ENCODE measurements at regions not wholly inside any gene's neighbourhood (a gene's known extent, or its start where the extent isn't known, plus 50 kb on each side); places are given as distances from the start of the nearest gene placed in this dataset.

DNA sequence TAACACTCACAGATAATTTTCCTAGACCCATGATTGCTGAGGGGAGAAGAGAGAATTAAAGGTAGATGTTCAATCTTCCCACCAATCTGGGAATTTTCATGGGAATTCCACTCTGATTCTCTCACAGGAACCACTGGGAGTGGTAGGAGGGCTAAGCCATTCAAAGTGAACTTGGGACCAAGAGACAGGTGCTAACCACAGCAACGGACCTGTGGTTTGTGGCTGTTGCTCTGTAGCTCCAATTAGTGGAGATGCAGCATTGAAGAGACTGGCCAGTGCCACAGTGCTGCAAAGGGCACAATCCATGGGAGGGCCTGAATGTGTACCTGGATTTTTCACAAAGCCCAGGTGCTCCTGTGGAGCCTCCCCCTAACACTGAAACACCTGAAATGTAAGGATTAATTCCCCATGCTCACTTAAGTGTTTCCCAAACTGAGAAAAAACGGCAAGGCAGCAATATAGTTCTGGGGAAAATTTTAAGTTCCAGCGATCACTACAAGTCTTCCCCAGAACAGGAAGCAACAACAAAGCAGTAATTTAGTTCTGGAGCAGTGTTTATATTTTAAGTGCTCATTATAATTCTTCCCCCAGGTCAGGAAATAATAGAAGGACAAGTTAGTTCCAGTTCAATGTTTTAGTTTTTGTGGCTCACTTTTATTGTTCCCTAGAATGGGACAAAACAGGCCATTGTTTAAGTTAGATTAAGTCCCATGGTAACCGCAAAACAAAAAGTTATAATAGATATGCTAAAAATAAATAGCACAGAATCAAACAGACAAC lies 1045.8 kb downstream of the CNTNAP5 start:
- no peak for DNase-seq (ENCODE audit: low spot score)

DNA sequence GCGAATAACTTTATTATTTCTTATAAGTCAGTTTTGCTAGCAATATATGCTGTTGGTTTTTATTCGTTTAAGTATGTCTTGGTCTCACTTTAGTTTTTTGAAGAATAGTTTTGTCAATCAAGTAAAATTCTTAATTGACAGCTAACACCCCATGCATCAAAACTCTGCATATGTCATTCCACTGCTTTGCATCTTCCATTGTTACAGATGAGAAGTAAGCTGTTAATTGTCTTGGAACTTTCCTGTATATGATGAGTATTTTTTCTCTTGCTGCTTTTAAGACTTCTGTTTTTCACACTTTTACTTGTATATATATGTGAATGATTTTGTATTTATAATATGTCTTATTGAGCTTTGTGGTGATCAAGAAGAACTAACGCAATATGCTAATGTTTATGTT lies 1048.4 kb downstream of the CNTNAP5 start:
- DNase-seq (ENCODE audit: low spot score) = no peak

- DNase-seq (ENCODE audit: low spot score) = no peak
Observed at GRCh38 chr2:125085904-125086303, 1060.8 kb downstream of the CNTNAP5 start.

- DNase-seq (ENCODE audit: low spot score) = no peak
Observed at GRCh38 chr2:125086313-125087184, 1061.5 kb downstream of the CNTNAP5 start.

DNA sequence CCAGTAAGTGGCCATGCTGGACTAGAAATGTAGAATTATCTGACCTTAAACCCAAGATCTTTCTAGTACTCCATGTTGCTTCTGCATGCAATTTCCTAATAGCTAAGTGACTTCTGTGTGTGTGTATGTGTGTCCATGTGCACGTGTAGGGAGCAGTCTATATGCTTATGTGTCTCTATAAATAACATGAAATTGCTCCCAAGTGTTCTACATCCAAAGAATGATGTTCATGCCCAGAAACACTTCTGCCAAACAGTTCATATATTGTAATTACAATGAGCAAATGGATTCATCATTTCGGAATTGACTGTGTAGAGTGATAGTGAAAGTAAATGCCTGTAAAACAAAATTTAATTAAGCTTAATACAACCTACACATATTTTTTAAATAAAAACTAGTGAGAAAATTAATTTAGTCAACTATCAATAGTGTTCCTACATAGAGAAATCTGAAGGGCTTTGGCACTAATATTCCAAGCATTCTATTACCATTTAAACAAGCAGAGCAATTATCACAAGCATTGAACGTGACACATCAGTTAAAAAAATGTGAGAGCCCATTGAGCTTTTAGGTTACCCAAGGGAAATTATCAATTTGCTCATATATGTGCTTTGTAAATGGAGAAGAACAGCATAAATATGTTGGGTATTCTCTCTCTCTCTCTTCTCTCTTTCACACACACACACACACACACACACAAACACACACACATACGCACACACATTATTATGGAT lies 1067.4 kb downstream of the CNTNAP5 start:
- no peak for DNase-seq (ENCODE audit: low spot score)

DNA sequence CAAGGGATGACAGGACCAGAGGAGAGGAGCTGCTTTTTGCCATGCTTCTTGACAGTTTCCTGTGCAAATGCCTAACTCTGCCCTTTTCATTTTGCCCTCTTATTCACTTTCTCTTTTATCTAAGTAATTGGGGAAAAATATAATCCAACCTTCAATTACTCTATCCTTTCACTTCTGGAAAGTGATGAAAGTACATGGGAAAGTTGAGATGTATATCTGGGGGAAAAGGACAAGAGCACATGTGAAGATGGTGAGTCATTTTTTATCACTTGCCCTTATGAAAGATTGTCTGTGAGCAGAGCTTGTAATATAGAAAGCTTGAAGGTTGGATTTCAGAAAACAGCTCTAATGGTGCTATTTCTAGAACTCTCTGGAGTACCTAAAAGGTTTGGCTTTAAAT lies 1070.7 kb downstream of the CNTNAP5 start:
- DNase-seq (ENCODE audit: low spot score) = no peak

GRCh38 chr2:125106710-125107109 lies 1081.6 kb downstream of the CNTNAP5 start:
- no peak for DNase-seq (ENCODE audit: low spot score)

DNA sequence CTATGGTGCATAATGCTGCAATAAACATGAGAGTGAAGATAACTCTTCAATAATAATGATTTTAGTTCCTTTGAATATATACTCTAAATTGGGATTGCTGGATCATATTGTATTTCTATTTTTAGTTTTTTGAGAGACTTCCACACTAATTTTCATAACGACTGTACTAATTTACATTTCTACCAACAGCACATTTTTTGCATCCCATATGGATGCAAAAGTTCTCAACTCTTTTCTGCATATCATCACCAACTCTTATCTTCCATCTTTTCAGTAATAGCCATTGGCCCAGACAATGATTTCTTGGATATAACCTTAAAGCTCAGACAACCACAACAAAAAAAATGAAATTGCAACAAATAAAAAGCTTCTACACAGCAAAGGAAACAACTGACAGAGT lies 1082.4 kb downstream of the CNTNAP5 start:
- no peak for DNase-seq (ENCODE audit: low spot score)

GRCh38 chr2:125108251-125108650 lies 1083.2 kb downstream of the CNTNAP5 start:
- no peak for DNase-seq (ENCODE audit: low spot score)

DNA sequence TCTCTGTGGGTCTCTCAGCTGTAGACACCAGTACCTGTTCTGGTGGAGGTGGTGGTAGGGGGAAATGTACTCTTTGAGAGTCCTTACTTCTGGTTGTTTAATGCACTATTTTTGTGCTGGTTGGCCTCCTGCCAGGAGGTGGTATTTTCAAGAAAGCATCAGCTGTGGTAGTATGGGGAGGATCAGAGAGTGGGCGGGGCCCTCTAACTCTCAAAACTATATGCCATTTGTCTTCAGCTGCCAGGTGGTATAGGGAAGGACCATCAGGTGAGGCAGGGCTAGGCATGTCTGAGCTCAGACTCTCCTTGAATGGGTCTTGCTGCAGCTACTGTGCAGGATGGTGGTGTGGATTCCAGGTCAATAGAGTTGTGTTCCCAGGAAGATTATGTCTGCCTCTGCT lies 1100.8 kb downstream of the CNTNAP5 start:
- DNase-seq (ENCODE audit: low spot score) = no peak

DNA sequence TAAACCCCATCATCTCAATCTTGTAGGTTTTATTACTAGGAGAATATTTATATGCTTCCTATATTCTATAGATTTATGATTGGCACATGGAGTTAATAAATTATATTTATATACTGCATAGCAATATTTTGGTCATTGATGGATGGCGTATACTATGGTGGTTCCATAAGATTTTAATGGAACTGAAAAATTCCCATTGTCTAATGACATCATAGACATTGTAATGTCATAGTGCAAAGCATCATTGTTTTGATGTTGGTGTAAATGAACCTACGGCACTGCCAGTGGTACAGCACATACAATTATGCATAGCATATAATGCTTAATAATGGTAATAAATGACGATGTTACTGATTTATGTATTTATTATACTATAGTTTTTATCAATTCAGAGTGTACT lies 1135.9 kb downstream of the CNTNAP5 start:
- DNase-seq (ENCODE audit: low spot score) = no peak

GRCh38 chr2:125167152-125167551 lies 1142.1 kb downstream of the CNTNAP5 start:
- no peak for DNase-seq (ENCODE audit: low spot score)

DNA sequence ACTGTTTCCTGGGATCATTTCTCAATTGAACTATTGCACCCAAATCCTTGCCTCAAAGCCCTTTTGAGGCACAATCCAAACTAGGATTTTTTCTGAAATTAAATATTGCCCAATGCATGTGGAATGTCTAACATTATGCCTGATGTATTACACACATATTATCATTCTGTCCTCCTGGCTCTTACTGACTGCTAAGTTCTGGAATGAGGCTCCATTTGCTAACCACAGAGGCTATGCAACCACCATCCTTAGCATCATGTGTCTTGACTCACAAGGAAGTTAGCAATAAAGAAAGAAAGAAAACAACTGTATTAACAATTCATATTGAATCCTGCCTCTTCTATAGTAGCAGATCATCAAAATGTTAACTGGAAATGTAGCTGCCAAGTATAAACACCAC lies 1142.7 kb downstream of the CNTNAP5 start:
- DNase-seq (ENCODE audit: low spot score) = peak; percentile 67

- DNase-seq (ENCODE audit: low spot score) = peak; percentile 36
Observed at GRCh38 chr2:125168442-125168841, 1143.4 kb downstream of the CNTNAP5 start.

DNA sequence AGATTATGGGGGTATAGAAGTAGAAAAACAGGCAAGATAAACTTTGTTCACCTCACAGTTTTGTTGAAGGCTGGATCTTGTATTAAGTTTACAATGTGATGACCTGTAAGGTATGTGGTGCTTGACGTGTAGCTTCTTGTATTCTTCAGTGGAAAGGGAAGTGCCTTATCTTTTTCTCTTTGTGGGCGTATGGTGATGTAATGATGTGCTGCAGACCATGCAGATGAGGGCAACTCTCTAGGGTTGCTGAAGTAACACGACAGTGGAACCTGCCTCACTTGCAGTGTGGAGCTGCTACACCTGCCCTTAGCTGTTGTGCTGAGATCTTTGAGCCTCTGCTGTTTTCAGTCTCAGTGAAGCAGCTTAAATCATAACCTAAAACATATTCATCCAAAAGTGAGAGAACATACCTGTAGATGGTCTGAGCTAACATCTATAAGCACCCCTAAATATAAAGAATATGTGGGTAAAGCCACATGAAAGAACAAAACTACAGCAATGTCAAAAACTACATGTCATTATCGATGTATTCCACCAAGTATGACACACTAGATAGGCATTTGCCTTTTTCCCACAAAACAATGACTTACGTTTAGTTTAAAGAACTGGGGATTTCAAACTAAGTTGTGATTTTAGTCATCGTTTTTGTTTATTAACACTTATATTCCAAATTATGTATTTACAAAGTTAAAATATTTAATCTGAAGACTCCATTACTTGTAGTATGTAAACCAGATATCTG lies 1144.1 kb downstream of the CNTNAP5 start:
- DNase-seq (ENCODE audit: low spot score) = peak; percentile 11

- DNase-seq (ENCODE audit: low spot score) = no peak
Observed at GRCh38 chr2:125169764-125170146, 1144.7 kb downstream of the CNTNAP5 start.

DNA sequence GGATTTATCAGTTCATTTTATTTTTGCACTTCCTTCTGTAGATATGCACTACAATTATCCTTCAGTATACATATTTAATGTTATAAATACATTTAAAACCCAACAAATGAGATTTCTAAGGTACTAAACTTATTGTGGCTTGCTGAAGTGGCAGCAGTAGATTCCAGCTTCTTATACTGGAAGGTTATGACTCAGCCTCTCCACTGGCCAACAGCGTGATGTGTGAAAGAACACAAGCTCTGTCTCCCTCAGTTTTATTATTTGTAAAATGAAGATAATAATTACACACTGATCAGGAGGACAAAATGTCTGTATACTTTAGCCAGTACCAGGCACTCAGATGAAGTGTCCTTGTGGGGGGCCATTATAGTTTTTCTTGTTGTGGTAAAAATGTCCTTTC lies 1147.1 kb downstream of the CNTNAP5 start:
- DNase-seq (ENCODE audit: low spot score) = no peak

- no peak for DNase-seq (ENCODE audit: low spot score)
Observed at GRCh38 chr2:125175415-125175814, 1150.3 kb downstream of the CNTNAP5 start.

DNA sequence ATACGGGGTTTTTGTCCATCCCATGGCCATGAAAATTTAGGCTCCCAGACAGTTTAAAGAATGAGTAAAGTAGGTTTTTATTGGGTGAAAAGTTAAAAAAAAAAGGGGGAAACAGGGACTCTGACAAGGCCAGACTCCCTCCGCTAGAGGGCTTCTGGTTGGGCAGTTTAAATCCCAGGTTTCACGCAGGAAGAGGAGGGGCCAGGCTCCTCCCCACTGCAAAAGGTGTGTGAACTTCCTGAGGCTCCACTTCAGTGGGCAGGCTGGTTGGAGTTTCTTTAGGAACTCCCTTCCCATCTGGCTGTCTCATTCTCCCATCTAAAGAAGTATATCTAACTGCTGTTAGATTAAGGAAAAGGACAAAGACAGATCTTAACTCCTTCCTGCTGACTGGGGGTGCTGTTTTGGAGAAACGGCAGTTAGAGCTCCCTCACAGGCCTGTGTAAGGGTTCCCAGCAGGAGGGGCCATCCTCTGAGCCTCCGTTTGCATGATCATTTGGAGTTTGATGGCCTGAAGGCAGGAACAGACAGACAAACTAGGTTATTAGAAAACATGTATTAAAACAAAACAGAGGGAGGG lies 1160.7 kb downstream of the CNTNAP5 start:
- DNase-seq (ENCODE audit: low spot score) = no peak

DNA sequence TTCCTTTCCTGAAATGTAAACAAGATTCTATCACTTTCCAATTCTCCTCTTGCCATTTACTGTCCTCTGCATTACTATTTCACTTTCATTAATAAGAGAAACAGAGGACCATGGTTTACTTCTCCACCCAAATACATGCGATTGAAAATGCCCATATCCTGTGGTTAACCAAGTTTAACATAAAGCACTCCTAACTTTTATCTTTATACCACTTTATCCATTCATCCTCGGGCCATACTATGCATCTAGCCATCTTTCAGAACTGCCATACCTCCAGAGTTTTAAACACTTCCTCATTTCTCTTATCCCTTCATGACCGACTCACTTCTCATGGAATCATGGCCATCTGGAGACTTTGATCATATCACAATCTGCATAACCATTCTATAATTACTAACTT lies 1182.3 kb downstream of the CNTNAP5 start:
- DNase-seq (ENCODE audit: low spot score) = no peak

DNA sequence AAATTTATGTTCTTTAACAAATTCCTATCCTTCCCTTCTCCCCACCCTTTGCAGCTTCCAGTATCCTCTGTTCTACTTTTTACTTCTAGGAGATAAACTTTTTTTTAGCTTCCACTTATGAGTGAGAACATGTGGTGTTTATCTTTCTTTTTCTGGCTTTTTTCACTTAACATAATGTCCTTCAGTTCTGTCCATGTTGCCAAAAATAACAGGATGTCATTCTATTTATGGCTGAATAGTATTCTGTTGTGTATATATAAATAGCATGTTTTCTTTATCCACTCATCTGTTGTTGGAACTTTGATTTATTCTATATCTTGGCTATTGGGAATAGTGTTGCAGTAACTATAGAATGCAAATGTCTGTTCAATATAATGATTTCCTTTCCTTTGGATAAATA lies 1191.2 kb downstream of the CNTNAP5 start:
- no peak for DNase-seq (ENCODE audit: low spot score)

All from H4 (cell line).